ENCODE measurements at regions not wholly inside any gene's neighbourhood (a gene's known extent, or its start where the extent isn't known, plus 50 kb on each side); places are given as distances from the start of the nearest gene placed in this dataset.

DNA sequence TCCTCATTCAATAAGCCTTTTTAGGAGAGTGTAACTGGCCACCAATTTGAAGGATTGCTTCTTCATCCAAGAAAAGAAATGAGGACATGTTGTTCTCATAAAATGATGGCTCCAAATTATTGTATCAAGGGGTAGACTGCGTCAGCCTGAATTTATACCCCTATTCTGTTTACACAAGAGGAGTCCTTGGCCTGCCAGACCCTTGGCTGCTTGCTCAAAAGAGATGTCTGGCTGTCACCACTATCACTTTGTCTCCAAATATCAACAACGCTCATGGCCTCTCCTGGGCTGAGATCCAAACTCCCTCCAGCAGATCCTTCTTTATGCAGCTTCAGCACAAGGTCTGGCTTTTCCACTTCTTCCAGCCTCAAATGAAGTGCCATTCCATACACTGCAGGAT lies 127.9 kb downstream of the OR13H1 start:
- TF ChIP-seq, protein P1, sequence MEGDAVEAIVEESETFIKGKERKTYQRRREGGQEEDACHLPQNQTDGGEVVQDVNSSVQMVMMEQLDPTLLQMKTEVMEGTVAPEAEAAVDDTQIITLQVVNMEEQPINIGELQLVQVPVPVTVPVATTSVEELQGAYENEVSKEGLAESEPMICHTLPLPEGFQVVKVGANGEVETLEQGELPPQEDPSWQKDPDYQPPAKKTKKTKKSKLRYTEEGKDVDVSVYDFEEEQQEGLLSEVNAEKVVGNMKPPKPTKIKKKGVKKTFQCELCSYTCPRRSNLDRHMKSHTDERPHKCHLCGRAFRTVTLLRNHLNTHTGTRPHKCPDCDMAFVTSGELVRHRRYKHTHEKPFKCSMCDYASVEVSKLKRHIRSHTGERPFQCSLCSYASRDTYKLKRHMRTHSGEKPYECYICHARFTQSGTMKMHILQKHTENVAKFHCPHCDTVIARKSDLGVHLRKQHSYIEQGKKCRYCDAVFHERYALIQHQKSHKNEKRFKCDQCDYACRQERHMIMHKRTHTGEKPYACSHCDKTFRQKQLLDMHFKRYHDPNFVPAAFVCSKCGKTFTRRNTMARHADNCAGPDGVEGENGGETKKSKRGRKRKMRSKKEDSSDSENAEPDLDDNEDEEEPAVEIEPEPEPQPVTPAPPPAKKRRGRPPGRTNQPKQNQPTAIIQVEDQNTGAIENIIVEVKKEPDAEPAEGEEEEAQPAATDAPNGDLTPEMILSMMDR (IDR thresholded peaks at IDR 0.05), result no peak
- TF ChIP-seq POLR2A (IDR thresholded peaks at IDR 0.05) (no peak), EP300 (IDR thresholded peaks at IDR 0.05) (no peak)
